ENCODE measurements at regions not wholly inside any gene's neighbourhood (a gene's known extent, or its start where the extent isn't known, plus 50 kb on each side); places are given as distances from the start of the nearest gene placed in this dataset.

GRCh38 chr22:48394787-48395186 lies 1432.9 kb downstream of the BRD1 start:
- Histone ChIP-seq H3K9me3 (no peaks in the 10 kb centered on the region), H3K4me3 (no peak overlapping the region)

GRCh38 chr22:48393885-48394284 lies 1433.8 kb downstream of the BRD1 start:
- H3K9me3 ChIP-seq = no peaks in the 10 kb centered on the region
- no peak for DNase-seq (ENCODE audit: low spot score in 2 of 2)
- no peaks in the 10 kb centered on the region for H3K4me1 ChIP-seq
- in situ Hi-C loops (cut with MboI; ENCODE audit: low sequenced_read_pairs) = no loop called here
- no peak overlapping the region for H3K4me3 ChIP-seq
- no peaks in the 10 kb centered on the region for H3K36me3 ChIP-seq (replicated peaks)
- H3K27me3 ChIP-seq (ENCODE audit: low read depth) = no peaks in the 10 kb centered on the region

More at GRCh38 chr22:48394787-48395186, 1432.9 kb downstream of the BRD1 start:
- no peaks in the 10 kb centered on the region for H3K36me3 ChIP-seq (replicated peaks)
- DNase-seq (ENCODE audit: low spot score in 2 of 2) = no peak
- in situ Hi-C loops (cut with MboI; ENCODE audit: low sequenced_read_pairs) = no loop called here
- H3K27me3 ChIP-seq (ENCODE audit: low read depth) = no peaks in the 10 kb centered on the region
- no peaks in the 10 kb centered on the region for H3K4me1 ChIP-seq

- Histone ChIP-seq H3K4me1 (no peaks in the 10 kb centered on the region), H3K4me3 (no peak overlapping the region), H3K27me3 (ENCODE audit: low read depth) (no peaks in the 10 kb centered on the region), H3K36me3 (replicated peaks) (no peaks in the 10 kb centered on the region), H3K9me3 (no peaks in the 10 kb centered on the region)
- in situ Hi-C loops (cut with MboI; ENCODE audit: low sequenced_read_pairs) = no loop called here
- no peak for DNase-seq (ENCODE audit: low spot score in 2 of 2)
Measured at GRCh38 chr22:48393041-48393370, 1434.7 kb downstream of the BRD1 start.

GRCh38 chr22:48391820-48392219 lies 1435.9 kb downstream of the BRD1 start:
- DNase-seq (ENCODE audit: low spot score in 2 of 2) = no peak
- in situ Hi-C loops (cut with MboI; ENCODE audit: low sequenced_read_pairs) = no loop called here
- no peaks in the 10 kb centered on the region for H3K36me3 ChIP-seq (replicated peaks)
- no peaks in the 10 kb centered on the region for H3K4me1 ChIP-seq
- H3K9me3 ChIP-seq = no peaks in the 10 kb centered on the region
- no peak overlapping the region for H3K4me3 ChIP-seq
- H3K27me3 ChIP-seq (ENCODE audit: low read depth) = no peaks in the 10 kb centered on the region

- Histone ChIP-seq H3K36me3 (replicated peaks) (no peaks in the 10 kb centered on the region), H3K9me3 (no peaks in the 10 kb centered on the region), H3K27me3 (ENCODE audit: low read depth) (no peaks in the 10 kb centered on the region), H3K4me1 (no peaks in the 10 kb centered on the region), H3K4me3 (no peak overlapping the region)
- DNase-seq (ENCODE audit: low spot score in 2 of 2) = no peak
- in situ Hi-C loops (cut with MboI; ENCODE audit: low sequenced_read_pairs) = no loop called here
Measured at GRCh38 chr22:48391171-48391711, 1436.4 kb downstream of the BRD1 start.

GRCh38 chr22:48389916-48390315 lies 1437.8 kb downstream of the BRD1 start:
- Histone ChIP-seq H3K36me3 (replicated peaks) (no peaks in the 10 kb centered on the region), H3K27me3 (ENCODE audit: low read depth) (no peaks in the 10 kb centered on the region), H3K4me3 (no peak overlapping the region), H3K4me1 (no peaks in the 10 kb centered on the region), H3K9me3 (no peaks in the 10 kb centered on the region)
- in situ Hi-C loops (cut with MboI; ENCODE audit: low sequenced_read_pairs) = no loop called here
- no peak for DNase-seq (ENCODE audit: low spot score in 2 of 2)

- no peaks in the 10 kb centered on the region for H3K4me1 ChIP-seq
- in situ Hi-C loops (cut with MboI; ENCODE audit: low sequenced_read_pairs) = no loop called here
- DNase-seq (ENCODE audit: low spot score in 2 of 2) = no peak
- H3K27me3 ChIP-seq (ENCODE audit: low read depth) = no peaks in the 10 kb centered on the region
- H3K9me3 ChIP-seq = no peaks in the 10 kb centered on the region
- H3K36me3 ChIP-seq (replicated peaks) = no peaks in the 10 kb centered on the region
- H3K4me3 ChIP-seq = no peak overlapping the region
Measured at GRCh38 chr22:48382197-48382596, 1445.5 kb downstream of the BRD1 start.

GRCh38 chr22:48380016-48380665 lies 1447.5 kb downstream of the BRD1 start:
- H3K4me3 ChIP-seq = no peak overlapping the region
- no peak for DNase-seq (ENCODE audit: low spot score in 2 of 2)
- no peaks in the 10 kb centered on the region for H3K9me3 ChIP-seq
- H3K36me3 ChIP-seq (replicated peaks) = no peaks in the 10 kb centered on the region
- in situ Hi-C loops (cut with MboI; ENCODE audit: low sequenced_read_pairs) = no loop called here
- H3K4me1 ChIP-seq = no peaks in the 10 kb centered on the region
- H3K27me3 ChIP-seq (ENCODE audit: low read depth) = no peaks in the 10 kb centered on the region

GRCh38 chr22:48379371-48379770 lies 1448.3 kb downstream of the BRD1 start:
- DNase-seq (ENCODE audit: low spot score in 2 of 2) = no peak
- no peaks in the 10 kb centered on the region for H3K27me3 ChIP-seq (ENCODE audit: low read depth)
- in situ Hi-C loops (cut with MboI; ENCODE audit: low sequenced_read_pairs) = no loop called here
- H3K36me3 ChIP-seq (replicated peaks) = no peaks in the 10 kb centered on the region
- H3K9me3 ChIP-seq = no peaks in the 10 kb centered on the region
- no peak overlapping the region for H3K4me3 ChIP-seq
- no peaks in the 10 kb centered on the region for H3K4me1 ChIP-seq

GRCh38 chr22:48378673-48379072 lies 1449.0 kb downstream of the BRD1 start:
- no peak for DNase-seq (ENCODE audit: low spot score in 2 of 2)
- in situ Hi-C loops (cut with MboI; ENCODE audit: low sequenced_read_pairs) = no loop called here
- Histone ChIP-seq H3K27me3 (ENCODE audit: low read depth) (no peaks in the 10 kb centered on the region), H3K9me3 (no peaks in the 10 kb centered on the region), H3K36me3 (replicated peaks) (no peaks in the 10 kb centered on the region), H3K4me3 (no peak overlapping the region), H3K4me1 (no peaks in the 10 kb centered on the region)

- no peak overlapping the region for H3K4me3 ChIP-seq
- DNase-seq (ENCODE audit: low spot score in 2 of 2) = no peak
- H3K9me3 ChIP-seq = no peaks in the 10 kb centered on the region
- H3K27me3 ChIP-seq (ENCODE audit: low read depth) = no peaks in the 10 kb centered on the region
- no peaks in the 10 kb centered on the region for H3K36me3 ChIP-seq (replicated peaks)
- in situ Hi-C loops (cut with MboI; ENCODE audit: low sequenced_read_pairs) = no loop called here
- H3K4me1 ChIP-seq = no peaks in the 10 kb centered on the region
Measured at GRCh38 chr22:48376936-48377712, 1450.5 kb downstream of the BRD1 start.

GRCh38 chr22:48376428-48376827 lies 1451.2 kb downstream of the BRD1 start:
- Histone ChIP-seq H3K27me3 (ENCODE audit: low read depth) (no peaks in the 10 kb centered on the region), H3K36me3 (replicated peaks) (no peaks in the 10 kb centered on the region), H3K9me3 (no peaks in the 10 kb centered on the region), H3K4me3 (no peak overlapping the region), H3K4me1 (no peaks in the 10 kb centered on the region)
- in situ Hi-C loops (cut with MboI; ENCODE audit: low sequenced_read_pairs) = no loop called here
- no peak for DNase-seq (ENCODE audit: low spot score in 2 of 2)

- in situ Hi-C loops (cut with MboI; ENCODE audit: low sequenced_read_pairs) = no loop called here
- no peak for DNase-seq (ENCODE audit: low spot score in 2 of 2)
- Histone ChIP-seq H3K36me3 (replicated peaks) (no peaks in the 10 kb centered on the region), H3K9me3 (no peaks in the 10 kb centered on the region), H3K4me3 (no peak overlapping the region), H3K4me1 (no peaks in the 10 kb centered on the region), H3K27me3 (ENCODE audit: low read depth) (no peaks in the 10 kb centered on the region)
Measured at GRCh38 chr22:48373626-48374173, 1454.0 kb downstream of the BRD1 start.

GRCh38 chr22:48372390-48372789 lies 1455.3 kb downstream of the BRD1 start:
- H3K4me1 ChIP-seq = no peaks in the 10 kb centered on the region
- H3K9me3 ChIP-seq = no peaks in the 10 kb centered on the region
- no peaks in the 10 kb centered on the region for H3K36me3 ChIP-seq (replicated peaks)
- in situ Hi-C loops (cut with MboI; ENCODE audit: low sequenced_read_pairs) = no loop called here
- no peak for DNase-seq (ENCODE audit: low spot score in 2 of 2)
- H3K27me3 ChIP-seq (ENCODE audit: low read depth) = no peaks in the 10 kb centered on the region
- H3K4me3 ChIP-seq = no peak overlapping the region
